Hepatocyte (in vitro differentiated cells): ENCODE measurements at regions not wholly inside any gene's neighbourhood (a gene's known extent, or its start where the extent isn't known, plus 50 kb on each side); places are given as distances from the start of the nearest gene placed in this dataset.

Experiments used
- DNase-seq: peaks from one replicate; pipeline ENCODE4 v3.0.0-alpha.2; 2016; ENCODE audit warnings: low spot score
- H2AFZ ChIP-seq: fragments of 200-600 bp; sonication (generic); 2 replicates; pipeline ENCODE4 v1.6.0; 2016; ENCODE audit warnings: antibody characterized with exemption, mild to moderate bottlenecking
- H3K27ac ChIP-seq: fragments of 200-600 bp; sonication (generic); 2 replicates; pipeline ENCODE4 v1.5.1; 2016; ENCODE audit warnings: mild to moderate bottlenecking
- H3K27me3 ChIP-seq: fragments of 200-600 bp; sonication (generic); 2 replicates; pipeline ENCODE4 v1.6.1; 2016
- H3K36me3 ChIP-seq: fragments of 200-600 bp; sonication (generic); replicated peaks from 2 replicates; pipeline ENCODE4 v1.5.1; 2016; ENCODE audit warnings: low read depth; ENCODE audit not compliant: insufficient read depth
- H3K4me1 ChIP-seq: fragments of 200-600 bp; sonication (generic); 2 replicates; pipeline ENCODE4 v1.5.1; 2016; ENCODE audit warnings: mild to moderate bottlenecking, moderate library complexity; ENCODE audit not compliant: insufficient read depth
- H3K4me2 ChIP-seq: fragments of 200-600 bp; sonication (generic); 2 replicates; pipeline ENCODE4 v1.6.0; 2016
- H3K4me3 ChIP-seq: fragments of 200-600 bp; sonication (generic); 2 replicates; pipeline ENCODE4 v1.5.1; 2016; ENCODE audit warnings: mild to moderate bottlenecking
- H3K79me2 ChIP-seq: fragments of 200-600 bp; sonication (generic); 2 replicates; pipeline ENCODE4 v1.6.0; 2017; ENCODE audit warnings: mild to moderate bottlenecking
- H3K9me2 ChIP-seq: fragments of 200-600 bp; sonication (generic); replicated peaks from 2 replicates; pipeline ENCODE4 v1.6.0; 2017; ENCODE audit warnings: mild to moderate bottlenecking; ENCODE audit not compliant: insufficient read depth
- H3K9me3 ChIP-seq: fragments of 200-600 bp; sonication (generic); 2 replicates; pipeline ENCODE4 v1.5.1; 2016; ENCODE audit warnings: low read depth, mild to moderate bottlenecking
- H4K20me1 ChIP-seq: fragments of 200-600 bp; sonication (generic); 2 replicates; pipeline ENCODE4 v1.6.0; 2016; ENCODE audit warnings: mild to moderate bottlenecking; ENCODE audit not compliant: insufficient read depth, poor library complexity, severe bottlenecking
- CTCF ChIP-seq: fragments of 200-600 bp; sonication (generic); IDR thresholded peaks from 2 replicates; pipeline ENCODE4 v1.5.1; 2016; ENCODE audit warnings: antibody characterized with exemption, mild to moderate bottlenecking; ENCODE audit not compliant: poor library complexity
- EZH2 ChIP-seq: fragments of 200-600 bp; sonication (generic); IDR thresholded peaks from 2 replicates; pipeline ENCODE4 v1.6.1; 2016; ENCODE audit warnings: antibody characterized with exemption, mild to moderate bottlenecking, borderline replicate concordance
- EZH2phosphoT487 ChIP-seq: fragments of 200-600 bp; sonication (generic); IDR thresholded peaks from one replicate; pipeline ENCODE4 v1.6.1; 2018; ENCODE audit warnings: antibody characterized with exemption, mild to moderate bottlenecking, low read depth, moderate library complexity; ENCODE audit not compliant: unreplicated experiment, severe bottlenecking
- WGBS: methylation state at CpG from one replicate; pipeline ENCODE4 v1.1.6; 2016; ENCODE audit warnings: low lambda C conversion rate; ENCODE audit errors: missing lambda C conversion rate; 5-methylcytosine and 5-hydroxymethylcytosine counted together

GRCh38 chr1:244234009-244234643 is 183.0 kb downstream of the ZBTB18 start:
- WGBS = 80% methylated on average over 15 of the region's 15 CpGs
- DNase-seq = no peak
- Histone ChIP-seq H3K9me3 (no peaks in the 10 kb centered on the region), H3K36me3 (no peaks in the 10 kb centered on the region), H3K4me3 (no peak overlapping the region), H2AFZ (no peak overlapping the region), H3K27ac (no peak overlapping the region), H4K20me1 (no peaks in the 10 kb centered on the region), H3K79me2 (no peaks in the 10 kb centered on the region), H3K4me2 (no peak overlapping the region), H3K9me2 (no peaks in the 10 kb centered on the region), H3K27me3 (no peaks in the 10 kb centered on the region), H3K4me1 (no peaks in the 10 kb centered on the region)
- no peak for TF ChIP-seq EZH2phosphoT487

- H3K4me2 ChIP-seq = no peak overlapping the region
- DNase-seq = no peak
- H3K27me3 ChIP-seq = no peaks in the 10 kb centered on the region
- TF ChIP-seq CTCF (no peak), EZH2 (no peak), EZH2phosphoT487 (no peak)
- no peaks in the 10 kb centered on the region for H3K36me3 ChIP-seq
- H4K20me1 ChIP-seq = no peaks in the 10 kb centered on the region
- H3K9me3 ChIP-seq = no peaks in the 10 kb centered on the region
- no peak overlapping the region for H3K27ac ChIP-seq
- no peaks in the 10 kb centered on the region for H3K4me1 ChIP-seq
- no peak overlapping the region for H2AFZ ChIP-seq
- H3K79me2 ChIP-seq = no peaks in the 10 kb centered on the region
- H3K4me3 ChIP-seq = no peak overlapping the region
- H3K9me2 ChIP-seq = no peaks in the 10 kb centered on the region
- WGBS = 81% methylated on average over 2 of the region's 2 CpGs
These were observed 184.1 kb downstream of the ZBTB18 start for GRCh38 chr1:244235157-244235556.

GRCh38 chr1:244236101-244236500 is 185.0 kb downstream of the ZBTB18 start:
- WGBS = 81% methylated on average over 6 of the region's 6 CpGs

GRCh38 chr1:244236721-244237120 is 185.6 kb downstream of the ZBTB18 start:
- no peaks in the 10 kb centered on the region for H3K9me2 ChIP-seq
- no peaks in the 10 kb centered on the region for H3K79me2 ChIP-seq
- no peaks in the 10 kb centered on the region for H3K4me1 ChIP-seq
- no peaks in the 10 kb centered on the region for H3K36me3 ChIP-seq
- 88% methylated on average over 7 of the region's 7 CpGs for WGBS
- no peak for DNase-seq
- no peaks in the 10 kb centered on the region for H3K9me3 ChIP-seq
- H2AFZ ChIP-seq = no peak overlapping the region
- H3K4me2 ChIP-seq = no peak overlapping the region
- H3K27me3 ChIP-seq = no peaks in the 10 kb centered on the region
- no peak overlapping the region for H3K27ac ChIP-seq
- no peak overlapping the region for H3K4me3 ChIP-seq
- TF ChIP-seq EZH2phosphoT487 = no peak
- no peak for TF ChIP-seq CTCF
- no peak for TF ChIP-seq EZH2
- no peaks in the 10 kb centered on the region for H4K20me1 ChIP-seq

More at GRCh38 chr1:244236101-244236500, 185.0 kb downstream of the ZBTB18 start:
- no peak for DNase-seq
- H3K27me3 ChIP-seq = no peaks in the 10 kb centered on the region
- no peak overlapping the region for H3K4me2 ChIP-seq
- H3K27ac ChIP-seq = no peak overlapping the region
- no peaks in the 10 kb centered on the region for H3K9me3 ChIP-seq
- TF ChIP-seq EZH2phosphoT487 (no peak), CTCF (no peak), EZH2 (no peak)
- no peaks in the 10 kb centered on the region for H4K20me1 ChIP-seq
- H3K79me2 ChIP-seq = no peaks in the 10 kb centered on the region
- H2AFZ ChIP-seq = no peak overlapping the region
- no peaks in the 10 kb centered on the region for H3K4me1 ChIP-seq
- H3K9me2 ChIP-seq = no peaks in the 10 kb centered on the region
- no peak overlapping the region for H3K4me3 ChIP-seq
- H3K36me3 ChIP-seq = no peaks in the 10 kb centered on the region
